Skeletal muscle satellite cell (primary cell): ENCODE measurements at regions not wholly inside any gene's neighbourhood (a gene's known extent, or its start where the extent isn't known, plus 50 kb on each side); places are given as distances from the start of the nearest gene placed in this dataset.

Experiments used
- H3K27me3 ChIP-seq: 2 replicates; pipeline ENCODE4 v1.7.0; 2013; ENCODE audit warnings: low read length; ENCODE audit not compliant: control insufficient read depth, insufficient read depth
- H3K36me3 ChIP-seq: 2 replicates; pipeline ENCODE4 v1.7.0; 2013; ENCODE audit warnings: mild to moderate bottlenecking, control low read depth, low read length; ENCODE audit not compliant: insufficient read depth
- H3K4me1 ChIP-seq: 2 replicates; pipeline ENCODE4 v1.7.0; 2013; ENCODE audit warnings: low read length; ENCODE audit not compliant: control insufficient read depth, insufficient read depth
- H3K4me2 ChIP-seq: 2 replicates; pipeline ENCODE4 v1.7.0; 2013; ENCODE audit warnings: mild to moderate bottlenecking, low read length
- H3K4me3 ChIP-seq: 2 replicates; pipeline ENCODE4 v1.7.0; 2013; ENCODE audit warnings: low read length
- H3K9ac ChIP-seq: 2 replicates; pipeline ENCODE4 v1.7.0; 2013; ENCODE audit warnings: mild to moderate bottlenecking, low read depth, low read length, moderate library complexity
- H3K9me3 ChIP-seq: replicated peaks from 2 replicates; pipeline ENCODE4 v1.7.0; 2013; ENCODE audit warnings: mild to moderate bottlenecking, control low read depth, low read length

DNA sequence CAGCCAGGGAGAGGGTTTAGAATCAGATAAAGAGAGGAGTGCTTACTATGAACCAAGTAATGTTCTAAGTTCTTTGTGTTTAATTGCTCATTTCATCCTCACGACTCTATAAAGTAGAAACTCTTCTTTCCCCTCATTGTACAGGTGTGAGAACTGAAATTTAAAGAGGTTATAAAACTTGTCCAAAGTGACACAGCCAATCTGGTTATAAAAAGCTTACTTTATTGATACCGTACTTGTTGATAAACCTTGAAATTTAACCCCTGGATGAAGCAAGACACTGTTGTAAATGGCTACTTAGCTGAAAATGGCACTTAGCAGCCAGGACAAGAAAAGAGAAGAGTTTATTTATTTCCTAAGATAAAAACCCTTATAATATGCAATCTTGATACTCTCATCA lies 702.4 kb downstream of the KCTD16 start:
- Histone ChIP-seq H3K9me3 (no peaks in the 10 kb centered on the region), H3K4me1 (peaks cover 21% of the 10 kb centered on the region), H3K4me3 (no peak overlapping the region), H3K4me2 (no peak overlapping the region), H3K36me3 (no peaks in the 10 kb centered on the region), H3K9ac (no peak overlapping the region), H3K27me3 (no peaks in the 10 kb centered on the region)

DNA sequence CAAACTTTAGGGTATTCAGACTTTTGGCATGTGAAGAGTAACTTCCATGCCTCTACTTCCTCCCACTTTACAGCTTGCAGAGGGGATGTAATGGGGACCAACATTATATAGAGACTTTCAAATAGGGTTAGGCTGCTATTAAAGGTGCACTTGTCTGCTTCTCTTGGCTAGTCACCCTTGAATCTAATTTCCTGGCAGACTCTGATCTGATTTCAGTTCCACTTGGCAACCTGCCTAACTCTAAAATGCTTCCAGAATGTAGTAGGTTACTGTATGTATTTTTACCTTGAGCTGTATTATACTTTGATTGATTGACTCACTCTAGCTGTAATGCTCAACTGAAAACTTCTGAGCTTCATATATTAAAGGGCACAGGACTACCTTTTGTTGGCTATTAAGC lies 693.4 kb downstream of the KCTD16 start:
- no peaks in the 10 kb centered on the region for H3K9me3 ChIP-seq
- H3K36me3 ChIP-seq: no peaks in the 10 kb centered on the region
- no peaks in the 10 kb centered on the region for H3K27me3 ChIP-seq
- H3K9ac ChIP-seq: no peak overlapping the region
- H3K4me3 ChIP-seq: no peak overlapping the region
- H3K4me1 ChIP-seq: no peaks in the 10 kb centered on the region
- no peak overlapping the region for H3K4me2 ChIP-seq

DNA sequence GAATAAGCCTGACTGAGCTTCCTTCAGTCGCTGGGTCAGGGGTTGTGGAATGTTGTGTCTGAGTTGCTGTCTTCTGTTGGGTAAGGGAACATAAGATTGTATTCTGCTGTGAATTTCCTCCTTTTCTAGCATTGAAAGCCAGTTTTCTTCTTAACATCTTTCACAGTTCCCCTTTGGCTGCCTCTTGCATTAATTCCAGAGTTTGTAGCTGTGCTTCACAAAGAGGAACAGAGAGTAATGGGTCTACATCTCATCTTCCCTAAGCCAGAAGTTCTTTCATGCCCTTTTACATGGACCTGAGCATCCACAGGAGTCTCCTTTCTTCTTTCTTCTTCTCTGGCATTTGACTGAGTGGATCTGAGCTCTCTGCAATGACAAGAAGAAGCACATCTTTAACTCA lies 686.8 kb downstream of the KCTD16 start:
- H3K4me3 ChIP-seq: no peak overlapping the region
- no peaks in the 10 kb centered on the region for H3K27me3 ChIP-seq
- no peak overlapping the region for H3K9ac ChIP-seq
- H3K9me3 ChIP-seq: no peaks in the 10 kb centered on the region
- no peak overlapping the region for H3K4me2 ChIP-seq
- H3K36me3 ChIP-seq: no peaks in the 10 kb centered on the region
- no peaks in the 10 kb centered on the region for H3K4me1 ChIP-seq

DNA sequence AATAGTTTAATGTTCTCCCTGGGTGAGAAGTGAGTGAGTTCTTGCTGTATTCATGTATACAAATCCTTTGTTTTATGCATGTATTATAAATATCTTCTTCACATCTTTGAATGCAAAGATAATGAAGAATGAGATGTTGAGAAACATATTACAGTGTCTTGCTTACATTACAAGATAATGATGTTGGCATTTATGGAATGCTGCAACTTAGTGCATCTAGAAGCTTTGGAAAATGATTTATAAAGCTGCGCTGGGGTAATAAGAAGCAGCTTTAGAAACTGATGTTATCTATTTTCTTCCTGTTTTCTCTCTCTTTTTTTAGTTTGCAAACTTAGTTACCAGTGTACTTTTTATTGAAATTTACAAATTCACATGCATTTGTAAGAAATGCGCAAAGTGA lies 673.4 kb downstream of the KCTD16 start:
- Histone ChIP-seq H3K36me3 (no peaks in the 10 kb centered on the region), H3K27me3 (no peaks in the 10 kb centered on the region), H3K9ac (no peak overlapping the region), H3K4me3 (no peak overlapping the region), H3K4me1 (no peaks in the 10 kb centered on the region), H3K4me2 (no peak overlapping the region), H3K9me3 (no peaks in the 10 kb centered on the region)

DNA sequence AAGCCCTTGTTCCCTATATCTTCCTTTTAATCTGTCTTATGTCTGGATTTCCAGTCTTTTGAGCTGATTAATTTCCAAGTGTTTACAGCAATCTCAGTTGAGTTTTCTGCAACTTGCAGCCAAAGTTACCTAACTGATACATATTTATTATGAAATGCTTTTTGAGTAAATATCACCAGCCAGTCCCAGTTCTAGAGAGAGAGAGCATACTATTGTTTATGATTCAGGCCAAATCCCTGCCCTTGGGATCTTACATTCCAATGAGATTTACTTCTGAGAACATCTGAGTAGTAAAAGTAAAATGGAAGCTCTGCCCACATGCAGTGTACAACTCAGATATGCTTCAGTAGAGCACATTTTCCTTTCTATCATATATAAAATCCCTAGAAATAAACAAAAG lies 661.7 kb downstream of the KCTD16 start:
- Histone ChIP-seq H3K36me3 (no peaks in the 10 kb centered on the region), H3K4me3 (no peak overlapping the region), H3K9me3 (no peaks in the 10 kb centered on the region), H3K9ac (no peak overlapping the region), H3K4me2 (no peak overlapping the region), H3K4me1 (no peaks in the 10 kb centered on the region), H3K27me3 (no peaks in the 10 kb centered on the region)

DNA sequence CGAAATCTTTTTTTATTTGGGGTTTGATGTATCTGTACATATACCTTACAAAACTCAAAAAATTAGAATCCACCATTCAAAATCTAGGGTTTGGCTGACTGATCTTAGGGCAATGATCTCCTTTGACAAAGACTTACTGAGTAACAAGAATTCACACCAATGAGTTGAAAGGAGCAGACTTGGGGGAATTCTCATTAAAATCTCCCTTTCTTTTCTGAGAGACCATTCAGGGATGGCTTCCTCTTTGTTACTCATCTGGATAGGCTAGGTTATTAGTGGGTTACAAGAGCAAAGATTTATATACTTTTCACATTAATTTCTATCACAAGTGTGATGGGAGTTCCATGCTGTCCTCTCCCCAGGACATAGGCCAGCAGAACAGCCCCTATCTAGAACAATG lies 661.0 kb downstream of the KCTD16 start:
- H3K27me3 ChIP-seq: no peaks in the 10 kb centered on the region
- no peak overlapping the region for H3K4me2 ChIP-seq
- no peaks in the 10 kb centered on the region for H3K36me3 ChIP-seq
- no peak overlapping the region for H3K9ac ChIP-seq
- no peaks in the 10 kb centered on the region for H3K4me1 ChIP-seq
- no peak overlapping the region for H3K4me3 ChIP-seq
- no peaks in the 10 kb centered on the region for H3K9me3 ChIP-seq

DNA sequence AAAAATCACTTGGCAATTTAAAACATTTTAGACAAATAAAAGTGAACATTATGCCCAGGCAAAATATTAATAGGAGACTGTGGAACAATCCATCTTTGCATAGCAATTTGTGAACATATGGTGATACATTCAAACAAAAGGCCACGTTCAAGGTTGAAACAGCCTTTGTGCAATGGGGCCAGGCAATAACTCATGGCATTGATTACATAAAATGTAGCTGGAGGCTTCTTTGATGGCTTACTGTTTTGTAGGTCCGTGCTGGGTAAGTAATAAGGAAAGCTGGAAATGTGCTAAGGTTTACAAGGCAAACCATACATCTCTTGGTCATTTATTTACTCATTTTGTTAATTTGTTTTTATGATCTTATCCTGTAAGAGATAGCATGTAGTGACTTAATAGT lies 651.8 kb downstream of the KCTD16 start:
- H3K4me1 ChIP-seq: no peaks in the 10 kb centered on the region
- H3K27me3 ChIP-seq: no peaks in the 10 kb centered on the region
- H3K36me3 ChIP-seq: no peaks in the 10 kb centered on the region
- H3K9ac ChIP-seq: no peak overlapping the region
- no peak overlapping the region for H3K4me3 ChIP-seq
- H3K4me2 ChIP-seq: no peak overlapping the region
- no peaks in the 10 kb centered on the region for H3K9me3 ChIP-seq

DNA sequence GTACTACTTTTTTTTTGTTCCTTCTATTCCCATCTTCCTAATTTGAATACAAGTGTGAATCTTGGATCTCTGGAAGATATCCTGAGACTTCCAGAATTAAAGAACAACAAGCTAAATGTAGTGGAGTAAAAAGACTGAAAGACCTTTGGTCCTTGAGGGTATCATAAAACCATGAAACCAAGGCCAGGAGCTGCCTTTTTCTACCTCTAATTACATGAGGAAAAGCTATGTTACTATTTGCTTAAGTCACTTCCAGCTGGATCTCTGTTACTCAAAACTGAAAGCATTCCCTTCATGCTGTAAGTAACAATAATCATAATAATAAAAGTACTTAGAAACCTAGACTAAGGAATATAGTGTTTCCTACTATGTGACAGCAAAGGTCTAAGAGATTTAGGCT lies 649.6 kb downstream of the KCTD16 start:
- H3K27me3 ChIP-seq: no peaks in the 10 kb centered on the region
- H3K9me3 ChIP-seq: no peaks in the 10 kb centered on the region
- H3K9ac ChIP-seq: no peak overlapping the region
- H3K36me3 ChIP-seq: no peaks in the 10 kb centered on the region
- H3K4me1 ChIP-seq: peaks cover 8% of the 10 kb centered on the region
- H3K4me3 ChIP-seq: no peak overlapping the region
- H3K4me2 ChIP-seq: no peak overlapping the region

DNA sequence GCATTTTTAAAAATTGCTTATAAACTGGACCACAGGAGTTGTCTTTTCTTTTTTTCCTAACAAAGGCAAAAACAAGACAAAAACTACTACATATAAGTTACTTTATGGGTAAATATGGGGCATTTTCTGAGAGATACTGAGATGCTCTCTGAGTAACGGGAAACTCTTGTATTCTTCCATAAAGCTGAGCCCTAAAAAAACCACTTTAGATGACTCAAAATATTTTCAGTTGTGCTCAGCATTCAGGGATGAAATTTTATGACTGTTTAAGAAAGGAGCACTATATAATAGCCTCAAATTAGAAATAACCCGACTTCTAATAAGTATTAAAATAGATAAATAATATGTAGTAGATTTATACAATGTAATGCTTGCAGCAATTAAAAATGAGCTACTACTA lies 644.5 kb downstream of the KCTD16 start:
- H3K4me2 ChIP-seq: no peak overlapping the region
- H3K27me3 ChIP-seq: no peaks in the 10 kb centered on the region
- no peaks in the 10 kb centered on the region for H3K36me3 ChIP-seq
- no peak overlapping the region for H3K4me3 ChIP-seq
- H3K9me3 ChIP-seq: no peaks in the 10 kb centered on the region
- H3K9ac ChIP-seq: no peak overlapping the region
- peaks cover 36% of the 10 kb centered on the region for H3K4me1 ChIP-seq

DNA sequence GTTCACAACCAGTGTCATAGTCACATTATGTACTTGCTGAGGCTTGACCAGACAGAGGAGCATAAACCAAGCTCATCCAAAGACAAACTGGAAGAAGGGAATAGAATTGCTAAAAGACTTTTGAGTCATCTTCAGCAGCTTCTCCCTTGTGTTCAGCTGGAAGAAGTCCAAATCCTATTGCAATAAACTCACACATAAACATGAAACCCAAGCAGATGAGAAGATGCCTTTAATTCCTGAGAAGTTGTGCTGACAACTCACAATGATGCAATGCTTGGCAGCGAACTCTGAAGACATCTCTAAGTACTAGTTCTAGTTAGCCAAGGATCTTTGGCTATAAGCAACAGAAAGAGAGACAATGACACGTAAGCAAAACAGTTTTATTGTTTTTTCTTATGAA lies 642.1 kb downstream of the KCTD16 start:
- Histone ChIP-seq H3K4me2 (peak overlapping the region; percentile 10), H3K9me3 (no peaks in the 10 kb centered on the region), H3K27me3 (no peaks in the 10 kb centered on the region), H3K9ac (no peak overlapping the region), H3K36me3 (no peaks in the 10 kb centered on the region), H3K4me3 (no peak overlapping the region), H3K4me1 (peaks cover 36% of the 10 kb centered on the region)

DNA sequence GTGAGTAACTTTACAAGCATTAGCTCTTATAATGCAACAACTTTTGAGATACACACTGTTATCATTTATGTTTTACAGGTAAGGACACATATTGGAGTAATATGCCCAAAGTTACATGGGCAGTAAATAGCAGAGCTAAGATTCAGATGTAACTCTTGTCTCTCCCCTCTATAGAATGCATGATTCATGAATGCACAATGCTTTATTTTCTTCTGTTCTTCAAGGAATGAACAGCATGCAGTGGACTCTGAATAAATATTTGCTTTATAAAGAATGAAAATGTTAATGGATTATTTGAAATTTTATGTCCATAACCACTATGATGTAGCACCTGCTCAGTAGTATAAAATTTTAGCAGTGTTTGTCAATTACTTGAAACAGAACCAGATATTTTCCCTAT lies 629.5 kb downstream of the KCTD16 start:
- Histone ChIP-seq H3K4me1 (peaks cover 31% of the 10 kb centered on the region), H3K4me3 (no peak overlapping the region), H3K27me3 (no peaks in the 10 kb centered on the region), H3K4me2 (no peak overlapping the region), H3K9ac (no peak overlapping the region), H3K9me3 (no peaks in the 10 kb centered on the region), H3K36me3 (no peaks in the 10 kb centered on the region)

DNA sequence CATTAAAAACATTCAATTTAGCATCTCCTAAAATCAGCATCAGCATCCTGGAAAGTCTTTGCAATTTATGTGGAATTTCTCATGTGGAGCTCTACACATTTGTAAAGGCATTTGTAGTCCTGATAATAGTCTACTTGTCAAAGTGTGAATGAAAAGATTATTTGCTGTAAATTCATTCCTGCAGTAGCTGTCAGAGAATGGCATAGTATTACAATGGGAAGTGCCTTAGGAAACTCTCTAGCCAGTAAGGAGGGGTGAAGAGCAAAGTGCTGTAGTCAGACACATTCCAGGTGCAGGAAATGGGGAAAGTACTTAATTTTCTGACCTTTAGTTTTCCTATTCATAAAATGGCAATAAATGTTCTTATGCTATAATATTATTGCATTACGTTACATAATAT lies 627.9 kb downstream of the KCTD16 start:
- no peak overlapping the region for H3K4me2 ChIP-seq
- H3K36me3 ChIP-seq: no peaks in the 10 kb centered on the region

More for the DNA sequence above, 627.9 kb downstream of the KCTD16 start:
- Histone ChIP-seq H3K9me3 (no peaks in the 10 kb centered on the region), H3K27me3 (no peaks in the 10 kb centered on the region), H3K9ac (no peak overlapping the region), H3K4me1 (peaks cover 41% of the 10 kb centered on the region), H3K4me3 (no peak overlapping the region)
